Activated naive CD4-positive, alpha-beta T cell (primary cell): ENCODE measurements at regions not wholly inside any gene's neighbourhood (a gene's known extent, or its start where the extent isn't known, plus 50 kb on each side); places are given as distances from the start of the nearest gene placed in this dataset.
"Not testable (repeated sequence)": the region's sequence is repeated elsewhere in the genome, so short reads cannot be mapped to it uniquely, and the experiment has no call there.

Experiments
- DNase-seq, 4 experiments: peaks; one replicate each; lab custom pipeline; 2025; lab: John Stamatoyannopoulos, UW

- no peak for DNase-seq
Observed at GRCh38 chr7:106749165-106749564, 88.2 kb upstream of the CCDC71L start.

GRCh38 chr7:106750773-106751172 lies 89.8 kb upstream of the CCDC71L start:
- no peak for DNase-seq

- no peak for DNase-seq
Observed at GRCh38 chr7:106752367-106752766, 91.4 kb upstream of the CCDC71L start.

- not testable (repeated sequence) for DNase-seq
Observed at GRCh38 chr7:106755024-106755423, 94.1 kb upstream of the CCDC71L start.

- no peak for DNase-seq
Observed at GRCh38 chr7:106755641-106756040, 94.7 kb upstream of the CCDC71L start.

GRCh38 chr7:106756071-106756470 lies 95.1 kb upstream of the CCDC71L start:
- no peak for DNase-seq

GRCh38 chr7:106756884-106757283 lies 95.9 kb upstream of the CCDC71L start:
- no peak for DNase-seq

GRCh38 chr7:106757846-106758245 lies 96.9 kb upstream of the CCDC71L start:
- DNase-seq: no peak

- DNase-seq: not testable (repeated sequence)
Observed at GRCh38 chr7:106762845-106763244, 101.9 kb upstream of the CCDC71L start.

- no peak for DNase-seq
Observed at GRCh38 chr7:106763717-106764116, 101.4 kb upstream of the PIK3CG start.

- no peak for DNase-seq
Observed at GRCh38 chr7:106765727-106766355, 99.2 kb upstream of the PIK3CG start.

GRCh38 chr7:106766551-106766950 lies 98.5 kb upstream of the PIK3CG start:
- no peak for DNase-seq

GRCh38 chr7:106767078-106767477 lies 98.0 kb upstream of the PIK3CG start:
- DNase-seq: no peak

- no peak for DNase-seq
Observed at GRCh38 chr7:106767498-106768323, 97.4 kb upstream of the PIK3CG start.

GRCh38 chr7:106768324-106768751 lies 96.7 kb upstream of the PIK3CG start:
- no peak for DNase-seq

GRCh38 chr7:106770191-106770590 lies 94.9 kb upstream of the PIK3CG start:
- no peak for DNase-seq

GRCh38 chr7:106772655-106773108 lies 92.4 kb upstream of the PIK3CG start:
- no peak for DNase-seq

GRCh38 chr7:106773228-106773627 lies 91.9 kb upstream of the PIK3CG start:
- DNase-seq: no peak

- DNase-seq: no peak
Observed at GRCh38 chr7:106773721-106774120, 91.4 kb upstream of the PIK3CG start.

- no peak for DNase-seq
Observed at GRCh38 chr7:106774213-106774767, 90.8 kb upstream of the PIK3CG start.

GRCh38 chr7:106774768-106775551 lies 90.1 kb upstream of the PIK3CG start:
- no peak for DNase-seq

- no peak for DNase-seq
Observed at GRCh38 chr7:106775552-106775936, 89.5 kb upstream of the PIK3CG start.
